GF-D8 (cell line): ENCODE measurements at regions not wholly inside any gene's neighbourhood (a gene's known extent, or its start where the extent isn't known, plus 50 kb on each side); places are given as distances from the start of the nearest gene placed in this dataset.
"Not testable (repeated sequence)": the region's sequence is repeated elsewhere in the genome, so short reads cannot be mapped to it uniquely, and the experiment has no call there.

Experiments
- DNase-seq: peaks from one replicate; lab custom pipeline; 2025; lab: John Stamatoyannopoulos, UW

DNA sequence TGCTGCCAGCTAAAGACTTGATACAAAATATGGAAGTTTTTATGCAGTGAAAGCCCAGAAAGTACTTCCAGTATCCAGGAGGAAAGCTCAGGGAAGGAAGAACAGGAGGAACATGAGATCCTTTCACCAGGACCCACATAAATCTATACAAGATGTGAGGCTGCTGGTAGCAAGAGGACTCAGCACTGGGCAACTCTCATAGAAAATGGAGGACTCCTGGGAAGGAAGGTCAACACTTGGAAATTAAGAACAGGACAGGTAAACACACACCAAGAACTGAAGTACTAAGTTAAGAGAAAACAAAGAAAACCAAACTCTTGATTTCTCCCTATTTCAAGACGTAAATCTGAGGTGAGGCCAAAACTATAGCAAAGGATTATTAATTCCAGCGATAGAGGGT is 220.5 kb upstream of the HSF2 start:
- no peak for DNase-seq

- no peak for DNase-seq
Observed at GRCh38 chr6:122180132-122180531, 219.3 kb upstream of the HSF2 start.

DNA sequence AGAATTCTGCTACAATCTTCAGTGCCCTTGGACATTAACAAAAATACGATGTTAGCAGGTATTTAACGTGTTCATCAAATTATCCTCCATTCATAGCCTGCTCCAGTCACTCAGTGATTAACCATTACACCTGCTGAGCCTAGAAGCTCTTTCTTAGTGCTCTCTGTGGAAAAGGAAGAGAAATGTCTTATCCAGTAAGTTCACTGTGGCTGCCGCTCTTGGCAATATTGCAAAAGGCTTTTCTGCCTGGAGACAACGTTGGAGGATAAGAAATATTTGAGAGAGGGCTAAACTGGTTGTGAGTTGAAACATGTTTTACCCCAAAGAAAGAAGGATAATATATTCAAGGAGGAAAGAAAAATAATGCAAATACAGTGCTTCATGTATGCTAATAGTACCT is 217.4 kb upstream of the HSF2 start:
- DNase-seq = no peak

- no peak for DNase-seq
Observed at GRCh38 chr6:122184401-122184827, 215.0 kb upstream of the HSF2 start.

- DNase-seq = not testable (repeated sequence)
Observed at GRCh38 chr6:122185458-122185857, 214.0 kb upstream of the HSF2 start.

- DNase-seq = no peak
Observed at GRCh38 chr6:122187186-122187585, 212.3 kb upstream of the HSF2 start.

DNA sequence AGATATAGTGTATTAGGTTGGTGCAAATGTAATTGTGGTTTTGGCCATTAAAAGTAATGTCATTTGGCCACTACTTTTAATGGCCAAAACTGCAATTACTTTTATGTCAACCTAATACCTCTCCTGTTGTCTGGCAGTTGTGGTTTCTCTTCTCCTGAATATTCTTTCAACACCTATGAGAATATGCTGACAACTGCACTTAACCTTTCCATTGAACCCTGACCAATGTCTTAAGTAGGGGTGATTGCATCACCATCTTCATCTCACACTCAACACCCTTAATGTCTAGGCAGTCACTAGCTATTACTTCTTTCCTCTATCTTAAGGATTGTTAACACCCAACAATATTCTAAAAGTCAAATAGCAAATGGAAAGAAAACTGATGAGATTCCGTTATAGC is 200.5 kb upstream of the HSF2 start:
- DNase-seq = no peak

DNA sequence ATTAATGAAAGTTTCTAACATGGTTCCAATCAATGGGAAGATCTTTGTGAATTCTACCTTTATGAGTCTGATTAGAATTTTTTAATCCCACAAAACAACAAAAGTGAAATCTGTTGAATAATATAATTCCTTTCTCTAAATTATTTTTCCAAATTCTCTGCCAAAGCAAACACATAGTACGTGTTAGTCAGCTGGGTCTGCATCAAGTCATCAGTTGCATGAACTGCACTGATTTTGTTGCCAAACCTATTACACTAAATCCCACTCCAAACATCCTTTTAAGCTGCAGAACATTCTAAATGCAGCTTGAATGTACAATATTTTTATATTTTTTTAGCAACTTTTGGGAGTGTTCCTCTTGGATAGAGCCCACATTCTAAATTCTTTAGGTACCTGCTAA is 199.0 kb upstream of the HSF2 start:
- no peak for DNase-seq

DNA sequence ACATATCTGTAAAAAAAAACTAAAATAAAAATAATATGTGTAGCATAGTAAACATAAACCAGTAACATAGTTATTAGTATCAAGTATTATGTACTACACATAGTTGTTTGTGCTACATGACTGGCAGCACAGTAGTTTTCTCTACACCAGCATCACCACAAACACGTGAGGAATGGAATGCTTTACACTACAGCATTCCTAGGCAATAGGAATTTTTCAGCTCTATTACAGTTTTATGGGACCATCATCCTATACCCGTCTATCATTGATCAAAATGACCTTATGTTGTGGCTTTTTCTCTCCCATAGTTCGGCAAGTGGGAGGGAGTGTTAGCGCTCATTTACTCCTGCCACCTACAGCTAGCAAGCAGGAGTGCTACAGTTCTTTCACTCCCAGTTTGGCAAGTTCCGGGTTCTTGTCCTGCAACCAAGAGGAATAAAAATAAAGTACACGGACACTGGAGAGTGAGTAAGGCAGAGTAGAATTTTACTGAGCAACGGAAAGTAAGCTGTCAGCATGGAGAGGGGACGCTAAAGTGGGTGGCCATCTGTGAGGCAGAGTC is 196.8 kb upstream of the HSF2 start:
- DNase-seq = no peak

DNA sequence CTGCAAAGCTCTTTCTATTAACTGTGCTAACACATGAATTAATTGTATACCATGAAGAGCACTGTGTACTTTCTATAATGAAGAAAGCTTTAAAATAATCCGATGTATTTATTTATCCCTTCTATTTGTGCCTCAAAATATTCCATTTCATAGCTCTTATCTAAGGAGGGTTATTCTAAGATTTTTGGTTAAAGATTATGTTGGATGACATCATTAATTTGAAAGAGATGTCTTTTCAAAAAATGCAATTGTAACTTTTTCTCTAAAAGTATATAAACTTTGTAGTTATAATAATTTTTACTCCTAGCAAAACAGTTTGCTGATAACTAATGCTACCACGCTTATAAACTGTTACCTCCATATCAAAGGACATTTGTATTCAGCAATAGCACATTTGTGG is 192.4 kb upstream of the HSF2 start:
- no peak for DNase-seq

GRCh38 chr6:122207794-122208193 is 191.7 kb upstream of the HSF2 start:
- DNase-seq = no peak

DNA sequence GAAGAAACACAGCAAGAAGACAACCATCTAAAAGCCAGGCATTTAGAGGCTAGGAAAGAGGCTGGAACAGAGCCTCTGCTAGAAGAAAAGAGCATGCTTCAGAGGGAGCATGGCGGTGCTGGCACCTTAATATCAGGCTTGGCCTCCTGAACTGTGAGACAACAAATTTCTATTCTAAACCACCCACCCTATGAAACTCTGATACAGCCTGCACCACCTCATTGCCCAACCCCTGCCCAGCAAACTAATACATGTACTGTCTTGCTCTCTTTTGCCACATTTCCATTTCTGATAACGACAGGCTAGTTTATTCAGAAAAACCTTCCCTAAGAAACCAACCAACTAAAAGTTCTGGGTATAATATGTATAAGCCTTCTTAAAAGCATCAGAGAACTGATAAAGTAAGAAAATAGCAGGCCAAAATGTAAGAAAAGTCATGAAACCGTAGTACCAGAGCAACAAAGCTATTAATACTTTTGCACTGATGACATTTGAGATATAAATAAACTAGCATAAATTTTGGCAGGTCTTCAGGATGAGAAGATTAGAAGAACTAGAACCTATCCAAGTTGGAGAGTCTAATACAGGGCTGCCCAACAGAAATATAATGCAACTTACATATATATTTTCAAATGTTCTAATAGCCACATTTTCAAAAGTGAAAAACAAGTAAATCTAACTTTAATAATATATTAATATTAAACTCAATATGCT is 184.7 kb upstream of the HSF2 start:
- no peak for DNase-seq

GRCh38 chr6:122220254-122220653 is 179.2 kb upstream of the HSF2 start:
- DNase-seq = no peak

GRCh38 chr6:122222761-122223160 is 176.7 kb upstream of the HSF2 start:
- no peak for DNase-seq

- no peak for DNase-seq
Observed at GRCh38 chr6:122223251-122223650, 176.2 kb upstream of the HSF2 start.

- no peak for DNase-seq
Observed at GRCh38 chr6:122238861-122239260, 160.6 kb upstream of the HSF2 start.

GRCh38 chr6:122246906-122247658 is 152.4 kb upstream of the HSF2 start:
- DNase-seq = no peak

DNA sequence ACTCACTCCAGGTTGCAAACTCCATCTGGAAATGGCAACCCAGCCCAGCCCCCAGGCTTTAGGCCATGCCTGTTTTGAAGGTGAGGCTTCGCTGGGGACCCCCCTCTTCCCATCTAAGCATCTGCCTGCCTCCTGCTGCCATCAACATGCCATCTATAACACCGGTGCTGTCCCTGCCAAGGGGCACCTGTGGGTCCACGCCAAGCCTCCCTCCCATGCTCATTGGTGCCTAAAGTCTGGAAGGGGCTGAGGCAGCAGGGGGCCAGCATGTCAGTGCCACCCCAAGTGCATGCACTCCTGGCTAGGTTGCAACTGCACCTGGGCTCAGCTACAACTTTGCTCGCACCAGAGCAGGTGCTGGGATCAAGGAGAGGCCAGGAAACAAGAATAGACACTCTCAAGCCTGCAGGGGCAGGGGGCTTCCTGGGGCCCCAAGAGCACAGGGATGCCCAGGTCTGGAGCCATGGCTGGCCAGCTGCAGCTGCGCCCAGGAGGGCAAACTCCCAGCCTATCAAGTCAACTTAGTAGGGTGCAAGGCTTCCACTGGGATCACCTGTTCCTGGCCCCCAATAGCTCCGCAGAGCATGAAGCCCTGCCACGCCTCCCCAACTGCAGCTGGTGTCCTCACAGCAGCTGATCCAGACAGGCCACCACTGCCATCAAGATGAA is 151.3 kb upstream of the HSF2 start:
- DNase-seq = no peak

- no peak for DNase-seq
Observed at GRCh38 chr6:122248844-122249243, 150.6 kb upstream of the HSF2 start.

- no peak for DNase-seq
Observed at GRCh38 chr6:122258839-122259238, 140.6 kb upstream of the HSF2 start.

- DNase-seq = no peak
Observed at GRCh38 chr6:122264557-122264956, 134.9 kb upstream of the HSF2 start.

DNA sequence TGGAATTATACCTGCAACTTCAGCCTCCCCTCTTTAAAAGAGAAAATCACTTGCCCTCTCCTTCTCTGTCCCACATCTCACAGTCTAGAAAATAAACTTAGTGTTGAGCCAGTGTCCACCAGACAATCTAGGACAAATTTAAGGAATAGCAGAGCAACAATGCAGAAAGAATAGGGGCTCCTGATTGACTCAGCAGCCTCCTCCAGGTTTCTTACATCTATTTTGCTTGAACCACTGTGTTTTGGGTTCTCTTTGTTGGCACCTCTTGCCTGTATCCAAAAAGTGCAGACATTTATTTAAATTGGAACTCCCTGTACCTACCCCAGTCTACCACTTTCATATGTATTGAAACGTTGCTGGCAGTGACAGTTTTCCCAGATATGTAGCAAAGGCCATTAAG is 133.7 kb upstream of the HSF2 start:
- no peak for DNase-seq

- no peak for DNase-seq
Observed at GRCh38 chr6:122268394-122268793, 131.1 kb upstream of the HSF2 start.
